HG03520 (cell line): ENCODE measurements at regions not wholly inside any gene's neighbourhood (a gene's known extent, or its start where the extent isn't known, plus 50 kb on each side); places are given as distances from the start of the nearest gene placed in this dataset.

Experiments used
- ATAC-seq: cut with Tn5 transposase; IDR thresholded peaks from one replicate; pipeline ENCODE4 v1.9.1; 2021; ENCODE audit warnings: mild to moderate bottlenecking, moderate library complexity; ENCODE audit not compliant: unreplicated experiment

DNA sequence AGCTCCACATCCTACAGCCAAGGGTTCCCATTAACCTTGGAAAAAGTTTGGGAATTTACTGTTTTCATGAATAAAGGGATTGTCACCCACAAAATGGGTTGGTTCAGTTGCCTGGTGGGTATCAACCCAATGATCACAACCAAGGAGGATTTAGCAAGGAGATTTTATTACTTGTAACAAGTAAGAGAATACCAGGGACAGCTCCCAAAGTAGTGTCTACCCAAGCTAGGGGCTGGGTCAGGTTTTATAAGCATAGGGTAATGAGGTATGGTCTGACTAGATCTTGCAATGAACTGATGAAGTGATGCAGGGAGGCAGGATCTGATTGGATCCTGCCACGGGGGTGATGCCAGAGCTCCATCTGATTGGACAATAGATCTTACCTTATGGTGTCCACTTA lies 681.8 kb downstream of the SLC4A3 start:
- ATAC-seq = no peak

DNA sequence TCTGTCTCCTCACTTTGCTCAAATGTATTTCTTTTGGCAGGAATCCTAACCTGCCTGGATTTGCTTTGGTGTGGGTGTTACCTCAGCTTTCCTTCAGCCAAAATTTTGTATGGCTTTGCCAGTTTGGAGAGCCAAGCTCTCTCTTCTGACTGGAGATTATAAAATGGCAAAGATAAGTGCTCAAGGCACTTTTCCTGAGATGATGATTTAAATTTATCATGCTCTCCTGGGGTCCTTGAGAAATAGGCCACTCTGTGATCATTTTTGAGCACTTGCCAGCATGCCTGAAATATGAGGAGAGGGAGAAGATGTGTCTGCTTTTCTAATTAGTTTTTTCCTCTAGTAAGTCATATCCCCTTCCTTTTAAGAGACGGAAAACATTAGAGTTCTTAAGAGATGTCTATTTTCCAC lies 683.0 kb downstream of the SLC4A3 start:
- no peak for ATAC-seq

DNA sequence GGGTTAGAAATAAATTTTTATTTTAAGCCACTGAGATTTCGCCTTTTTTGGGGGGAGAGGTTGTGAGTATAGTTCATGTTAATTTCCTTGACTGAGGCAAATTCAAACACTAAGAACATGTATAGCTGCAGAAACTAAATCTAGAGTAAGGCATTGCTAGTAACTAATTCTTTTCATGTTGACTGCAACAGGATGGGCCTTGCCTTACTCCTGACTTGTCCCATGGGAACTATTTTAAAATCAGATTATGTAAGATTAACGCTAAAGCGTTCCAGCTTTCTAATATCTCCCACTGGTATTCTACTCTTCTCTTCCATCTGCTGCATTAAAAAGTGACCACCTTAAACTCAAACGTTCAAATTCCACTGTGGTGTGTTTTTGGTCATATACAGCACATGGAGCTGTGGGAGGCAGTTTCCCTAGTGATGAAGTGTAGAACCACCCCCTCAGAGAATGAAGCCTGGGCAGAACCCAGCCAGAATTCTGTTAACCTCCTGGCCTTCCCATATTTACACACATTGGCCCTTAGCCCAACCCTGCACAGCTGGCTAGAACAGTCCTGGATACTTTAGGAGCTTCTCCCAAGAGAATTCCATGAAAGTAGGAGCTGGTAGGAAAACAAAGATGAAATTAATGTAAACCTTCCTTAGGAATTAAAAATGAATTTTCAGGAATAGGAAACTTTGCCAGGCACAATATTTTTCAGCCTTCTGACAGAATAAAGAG lies 687.8 kb downstream of the SLC4A3 start:
- no peak for ATAC-seq

DNA sequence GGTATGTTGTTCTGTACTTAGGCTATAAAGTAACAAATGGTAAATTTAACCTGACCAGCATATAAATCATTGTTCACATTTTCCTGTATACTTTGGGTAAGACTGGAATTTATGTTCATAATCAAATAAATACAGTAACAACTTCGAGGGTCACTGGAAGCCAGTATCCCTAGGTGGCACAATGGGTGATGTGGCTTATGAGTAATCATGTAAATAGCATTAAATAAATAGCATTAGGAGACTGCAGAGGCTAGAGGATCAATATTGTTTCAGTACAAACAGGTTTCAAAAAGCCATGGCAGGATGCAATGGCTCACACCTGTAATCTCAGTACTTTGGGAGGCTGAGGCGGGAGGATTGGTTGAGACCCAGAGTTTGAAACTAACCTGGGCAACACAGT lies 690.6 kb downstream of the SLC4A3 start:
- ATAC-seq = no peak

DNA sequence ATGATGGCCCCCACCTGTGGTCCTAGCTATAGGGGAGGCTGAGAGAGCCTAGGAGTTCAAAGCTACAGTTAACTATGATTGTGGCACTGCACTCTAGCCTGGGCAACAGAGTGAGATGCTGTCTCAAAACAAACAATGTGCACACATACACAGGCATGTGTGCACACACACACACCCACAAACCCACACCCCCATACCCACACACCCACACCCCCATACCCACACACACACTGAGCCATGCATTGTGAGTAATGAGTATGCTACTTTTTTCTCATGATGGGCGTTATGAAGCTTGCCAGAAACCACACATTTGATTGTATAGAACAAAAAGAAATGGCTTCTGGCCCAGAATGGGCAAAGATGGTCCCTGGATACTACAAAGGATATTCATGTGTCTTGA lies 691.1 kb downstream of the SLC4A3 start:
- ATAC-seq = no peak

DNA sequence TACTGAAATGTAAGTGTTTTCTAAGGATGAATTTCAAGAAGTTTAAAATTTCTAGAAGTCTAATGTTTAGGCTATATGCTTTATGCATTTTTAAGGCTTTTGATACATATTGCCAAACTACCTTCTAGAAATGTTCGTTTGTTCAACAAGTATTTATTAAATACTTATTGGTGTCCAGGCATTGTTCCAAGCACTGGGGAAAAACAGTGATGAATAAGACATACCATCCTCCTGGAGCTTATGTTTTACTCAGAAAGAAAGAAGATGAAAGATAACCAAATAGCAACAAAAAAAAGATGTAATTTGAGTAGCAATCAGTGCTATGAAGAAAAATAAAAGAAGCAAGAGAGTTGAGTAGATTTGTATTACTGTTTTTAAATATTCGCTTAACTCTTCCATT lies 692.9 kb downstream of the SLC4A3 start:
- no peak for ATAC-seq

DNA sequence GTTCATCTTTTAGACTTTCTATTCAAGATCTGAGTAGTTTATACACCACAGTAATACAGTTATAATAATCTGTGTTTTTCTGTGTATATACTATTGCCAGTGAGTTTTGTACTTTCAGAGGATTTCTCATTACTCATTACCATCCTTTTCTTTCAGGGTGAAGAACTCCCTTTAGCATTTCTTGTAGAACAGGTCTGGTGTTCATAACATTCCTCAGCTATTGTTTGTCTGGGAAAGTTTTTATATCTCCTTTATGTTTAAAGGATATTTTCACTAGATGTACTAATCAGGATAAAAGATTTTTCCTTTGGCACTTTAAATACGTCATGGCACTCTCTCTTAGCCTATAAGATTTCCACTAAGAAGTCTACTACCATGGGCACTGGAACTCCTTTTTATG lies 705.5 kb downstream of the SLC4A3 start:
- ATAC-seq = no peak

DNA sequence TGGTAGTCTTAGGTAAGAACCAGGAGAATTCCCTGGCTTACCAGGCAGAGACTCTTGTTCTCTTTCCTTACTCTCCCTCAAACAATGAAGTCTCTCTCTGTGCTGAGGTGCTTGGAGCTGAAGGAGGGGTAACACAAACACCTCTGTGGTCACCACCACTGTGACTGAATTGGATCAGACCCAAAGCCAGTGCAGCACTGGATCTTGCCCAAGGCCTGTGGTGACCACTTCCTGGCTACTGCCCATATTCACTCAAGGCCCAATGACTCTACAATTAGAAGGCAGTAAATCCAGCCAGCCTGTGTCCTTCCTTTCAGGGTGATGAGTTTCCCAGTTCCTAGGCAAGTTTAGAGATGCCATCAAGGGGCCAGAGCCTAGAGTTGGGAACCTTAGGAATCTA lies 706.8 kb downstream of the SLC4A3 start:
- no peak for ATAC-seq

DNA sequence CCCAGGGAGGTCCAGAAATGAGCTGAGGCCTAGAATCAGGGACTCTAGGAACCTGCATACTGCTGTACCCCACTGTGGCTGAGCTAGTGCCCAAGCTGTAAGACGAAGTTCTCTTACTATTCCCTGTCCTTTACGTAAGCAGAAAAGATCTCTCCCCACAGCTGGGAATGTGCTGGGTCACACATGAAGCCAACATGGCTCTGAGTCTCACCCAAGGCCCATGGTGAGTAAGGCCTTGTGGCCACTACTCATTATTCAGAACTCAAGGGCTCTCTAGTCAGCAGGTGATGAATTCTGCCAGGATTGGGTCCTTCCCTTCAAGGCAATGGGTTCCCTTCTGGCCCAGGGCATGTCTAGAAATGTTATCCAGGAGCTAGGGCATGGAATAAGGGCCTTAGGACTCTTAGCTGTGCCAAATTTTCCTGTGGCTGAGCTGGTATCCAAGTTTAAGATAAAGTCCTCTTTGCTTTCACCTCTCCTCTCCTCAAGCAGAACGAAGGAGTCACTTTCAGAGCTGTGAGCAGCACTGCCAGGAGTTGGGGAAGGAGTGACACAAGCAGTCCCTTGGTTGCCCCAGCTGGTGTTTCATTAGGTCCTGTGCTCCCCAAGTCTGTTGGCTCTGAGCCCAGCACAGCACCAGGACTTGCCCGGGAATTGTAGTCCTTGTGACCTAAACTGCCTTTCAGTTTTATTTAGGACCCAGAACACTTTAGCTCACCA lies 707.6 kb downstream of the SLC4A3 start:
- ATAC-seq = no peak

DNA sequence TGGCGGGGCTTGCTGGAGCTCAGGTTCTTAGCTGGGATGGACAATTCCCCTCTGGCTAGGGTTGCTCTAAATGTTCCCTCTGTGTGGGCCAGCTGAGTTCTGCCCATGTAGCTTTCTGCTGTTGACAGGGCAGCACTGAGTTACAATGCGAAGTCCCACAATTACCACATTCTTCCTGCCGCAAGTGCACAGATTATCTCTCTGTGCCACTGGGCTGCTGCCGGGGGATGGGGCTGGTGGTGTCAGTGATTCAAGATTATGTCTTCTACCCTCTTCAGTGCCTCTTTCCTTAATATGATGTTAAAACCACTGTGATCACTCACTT lies 708.1 kb downstream of the SLC4A3 start:
- no peak for ATAC-seq

DNA sequence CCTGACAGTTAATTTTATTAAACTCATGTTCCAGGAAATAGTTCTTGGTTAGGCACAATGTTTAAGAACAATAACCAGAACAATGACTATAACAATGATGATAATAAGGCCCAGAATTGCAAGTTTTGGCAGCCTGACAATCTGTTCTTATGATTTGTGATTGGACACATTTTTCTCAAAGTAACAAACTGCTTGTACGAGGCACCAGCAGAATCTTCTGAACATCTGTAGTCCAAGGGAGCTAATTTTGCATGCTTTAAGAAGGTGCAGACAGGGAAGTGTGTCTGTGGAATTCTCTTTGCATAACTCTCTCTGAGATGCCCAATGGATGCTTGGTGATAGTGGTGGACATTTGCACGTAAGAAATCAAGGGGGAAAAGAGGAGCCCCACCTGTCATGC lies 709.3 kb downstream of the SLC4A3 start:
- no peak for ATAC-seq

DNA sequence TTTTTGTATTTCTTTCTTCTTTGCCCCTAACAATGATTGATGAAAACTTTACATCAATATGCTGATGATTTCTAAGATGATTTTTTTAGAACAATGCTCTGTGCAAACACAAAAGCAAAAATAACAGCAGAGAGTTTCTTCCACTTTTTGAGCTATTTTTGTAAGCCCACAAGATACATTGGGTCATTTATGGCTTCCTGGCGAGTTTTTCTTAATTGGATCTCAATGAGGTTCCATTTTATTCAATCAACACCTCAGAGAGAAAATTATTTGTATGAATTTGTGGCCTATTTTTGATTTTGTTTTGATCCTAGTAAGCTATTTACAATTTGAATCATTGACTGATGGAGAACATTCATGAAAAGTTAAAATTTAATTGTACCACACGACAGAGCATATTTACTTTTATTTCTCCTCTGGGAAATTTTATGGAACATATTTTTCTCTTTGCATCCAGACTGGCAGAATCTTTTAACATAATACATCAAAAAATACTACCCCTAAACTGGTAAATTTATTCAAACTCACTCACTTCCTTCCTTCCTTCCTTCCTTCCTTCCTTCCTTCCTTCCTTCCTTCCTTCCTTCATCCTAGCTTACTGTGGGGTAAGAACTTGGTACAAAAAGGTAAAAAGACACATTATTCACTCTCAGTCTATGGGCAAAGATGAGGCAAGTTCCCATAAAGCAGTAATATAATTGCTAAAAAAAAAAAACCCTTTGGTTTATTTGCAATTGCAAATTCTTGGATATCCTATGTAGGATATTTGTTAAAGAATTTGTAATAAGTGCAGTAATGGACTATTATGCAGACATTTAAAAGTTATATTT lies 710.4 kb downstream of the SLC4A3 start:
- no peak for ATAC-seq

DNA sequence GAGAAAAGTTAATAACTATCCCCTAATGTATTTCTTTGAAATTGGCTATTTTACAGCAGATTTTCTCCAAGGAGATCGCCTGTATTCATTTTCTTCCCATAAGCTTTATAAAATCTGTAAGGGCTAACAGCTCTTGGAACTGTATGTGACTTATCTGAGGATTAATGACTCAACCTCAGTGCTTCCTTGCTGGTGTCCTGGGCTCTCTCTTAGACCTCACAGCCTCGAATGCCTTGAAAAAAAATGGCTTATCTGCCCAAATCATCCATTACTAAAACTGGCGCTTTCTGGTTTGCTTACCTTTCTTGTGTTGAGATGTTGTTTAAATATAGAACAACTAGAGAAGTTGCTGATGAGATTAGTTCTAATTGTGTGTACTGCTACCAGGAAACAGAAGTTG lies 713.6 kb downstream of the SLC4A3 start:
- no peak for ATAC-seq

DNA sequence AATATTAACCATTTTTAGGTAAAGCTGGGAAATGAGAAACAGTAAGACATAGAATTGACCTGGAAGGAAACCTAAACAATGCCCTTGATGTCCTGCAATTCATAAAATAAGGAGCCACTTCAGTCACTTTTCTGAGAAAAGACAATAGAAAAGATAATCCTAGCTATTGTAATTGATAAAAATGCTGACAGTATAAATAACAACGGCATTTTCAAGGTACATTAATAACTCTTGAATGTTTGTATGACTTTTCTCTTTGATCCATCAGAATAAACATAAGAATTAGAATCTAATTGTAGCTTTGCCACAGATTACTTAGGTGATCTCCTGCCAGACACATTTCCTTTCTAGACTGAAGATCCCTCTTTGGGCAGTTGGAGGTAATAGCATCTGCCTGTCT lies 719.5 kb downstream of the SLC4A3 start:
- no peak for ATAC-seq

DNA sequence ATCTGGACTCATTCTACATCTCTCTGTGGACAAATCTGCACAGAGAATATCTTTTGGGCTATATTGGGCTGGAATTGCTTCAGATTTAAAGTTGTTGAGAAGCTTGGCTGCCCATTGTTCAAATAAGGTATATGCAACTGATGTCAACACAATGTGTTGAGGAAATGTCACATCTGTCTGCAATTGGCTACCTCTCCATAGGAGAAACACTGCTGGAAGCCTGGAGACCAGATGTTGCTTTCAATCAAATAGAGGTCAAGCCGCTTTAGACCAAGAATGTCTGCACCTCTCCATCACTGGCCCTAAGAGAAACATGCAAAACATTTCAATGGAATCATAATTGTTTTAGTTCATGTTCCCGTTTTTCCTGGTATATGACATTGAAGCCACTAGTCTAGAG lies 720.2 kb downstream of the SLC4A3 start:
- ATAC-seq = no peak

DNA sequence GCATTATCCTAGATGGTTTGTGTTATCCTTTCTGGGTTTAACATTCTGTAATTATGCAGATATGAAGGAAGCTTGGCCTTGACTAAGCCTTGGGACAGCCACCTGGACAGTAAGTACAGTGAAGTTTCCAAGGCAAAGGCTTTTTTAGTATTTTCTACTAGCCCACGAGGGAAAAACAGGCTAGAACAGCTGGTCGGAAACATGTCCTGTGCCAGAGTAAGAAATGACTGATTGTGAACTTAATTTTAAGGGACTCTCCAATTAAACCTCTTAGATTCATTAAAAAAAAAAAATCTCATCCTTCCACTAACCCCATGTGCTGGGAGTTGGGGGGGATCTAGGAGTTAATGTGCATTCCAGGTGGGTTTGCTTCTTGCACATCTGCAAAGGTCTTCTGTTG lies 720.8 kb downstream of the SLC4A3 start:
- ATAC-seq = no peak

DNA sequence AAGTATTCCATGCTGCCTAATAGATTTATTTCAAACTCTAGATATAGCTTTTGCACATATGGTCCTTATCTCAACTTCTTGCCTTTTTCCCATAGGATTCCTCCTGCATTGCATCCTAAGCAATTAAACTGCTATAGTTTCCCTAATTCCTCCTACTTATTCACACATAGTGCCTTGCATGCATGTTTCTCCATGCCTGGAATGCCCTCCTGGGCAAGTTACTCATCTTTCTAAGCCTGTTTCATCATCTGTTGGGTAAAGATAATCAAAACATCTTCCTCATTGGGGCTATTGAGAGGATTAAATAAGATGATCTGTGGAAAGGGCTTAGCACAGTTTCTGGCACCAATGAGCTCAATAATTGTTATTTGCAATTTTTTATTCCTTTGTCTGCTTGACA lies 726.5 kb downstream of the SLC4A3 start:
- no peak for ATAC-seq

DNA sequence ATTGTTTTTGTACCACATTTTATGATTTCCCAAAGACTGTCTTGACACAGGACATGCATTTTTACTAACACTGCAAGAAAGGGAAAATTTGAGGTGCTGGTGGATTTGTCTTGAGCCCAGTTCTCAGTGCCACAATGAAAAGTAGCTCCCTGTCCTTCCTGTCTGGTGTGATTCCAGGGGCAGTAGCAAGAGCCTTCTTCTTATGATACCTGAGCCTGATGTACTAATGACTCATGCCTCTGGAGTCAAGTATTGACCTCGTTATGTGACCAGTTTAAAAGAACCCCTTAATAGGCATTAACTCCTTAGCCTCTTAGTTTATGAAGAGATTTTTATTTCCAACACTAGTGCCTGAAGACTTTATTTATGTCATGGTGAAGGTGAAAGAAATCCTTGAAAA lies 728.6 kb downstream of the SLC4A3 start:
- ATAC-seq = no peak

DNA sequence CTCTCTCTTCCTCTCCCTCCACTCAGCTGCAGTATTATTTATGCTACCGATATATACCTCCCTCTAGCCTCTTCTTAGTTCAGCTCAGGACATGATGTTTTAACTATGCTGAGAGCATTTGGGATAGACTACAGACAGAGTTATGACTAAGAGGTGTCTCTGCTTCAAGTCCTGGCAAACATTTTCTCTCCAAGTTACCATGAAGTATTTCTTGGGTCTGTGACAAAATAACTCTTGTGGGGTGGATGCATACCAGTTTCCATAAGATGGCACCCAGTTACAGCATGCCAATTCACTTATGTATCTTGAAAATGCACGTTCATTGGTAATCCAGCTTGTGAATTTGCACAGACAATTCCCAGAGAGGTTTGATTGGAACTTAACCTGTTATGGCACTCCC lies 737.6 kb downstream of the SLC4A3 start:
- no peak for ATAC-seq

DNA sequence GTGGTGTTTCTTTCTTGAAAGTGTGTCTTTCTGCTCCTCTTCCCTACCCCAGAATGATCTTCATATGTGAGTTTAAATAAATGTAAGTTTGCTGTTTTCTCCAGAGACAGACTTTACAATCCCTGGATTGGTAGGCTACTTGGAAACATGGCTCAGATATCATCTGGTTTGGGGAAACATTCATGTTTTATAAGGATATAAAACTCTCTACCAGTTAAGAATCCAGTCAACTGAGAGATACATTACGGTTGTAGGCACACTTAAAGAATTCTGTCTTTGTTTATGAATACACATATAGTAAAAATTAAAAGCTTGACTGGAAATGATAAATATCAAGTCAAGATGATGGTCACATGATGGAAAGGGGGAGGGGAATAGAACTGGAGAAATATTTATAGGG lies 739.3 kb downstream of the SLC4A3 start:
- no peak for ATAC-seq

DNA sequence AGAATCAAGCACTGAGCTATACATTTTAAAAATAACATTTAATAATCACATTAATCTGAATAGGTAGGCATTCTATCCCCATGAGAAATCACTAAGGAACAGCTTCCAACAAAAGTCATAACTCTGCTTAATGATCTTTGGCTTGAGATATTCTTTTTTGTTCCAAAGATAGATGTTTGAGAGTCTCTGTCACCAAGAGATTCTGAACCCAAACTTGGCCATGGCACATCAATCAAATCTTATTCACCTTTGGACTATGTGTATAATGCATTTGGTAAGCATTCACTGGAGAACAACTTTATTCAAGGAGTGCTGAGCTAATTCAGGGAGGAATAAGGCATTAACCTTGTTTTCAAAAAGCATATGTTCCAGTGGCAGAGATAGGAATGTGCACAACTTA lies 743.3 kb downstream of the SLC4A3 start:
- no peak for ATAC-seq

DNA sequence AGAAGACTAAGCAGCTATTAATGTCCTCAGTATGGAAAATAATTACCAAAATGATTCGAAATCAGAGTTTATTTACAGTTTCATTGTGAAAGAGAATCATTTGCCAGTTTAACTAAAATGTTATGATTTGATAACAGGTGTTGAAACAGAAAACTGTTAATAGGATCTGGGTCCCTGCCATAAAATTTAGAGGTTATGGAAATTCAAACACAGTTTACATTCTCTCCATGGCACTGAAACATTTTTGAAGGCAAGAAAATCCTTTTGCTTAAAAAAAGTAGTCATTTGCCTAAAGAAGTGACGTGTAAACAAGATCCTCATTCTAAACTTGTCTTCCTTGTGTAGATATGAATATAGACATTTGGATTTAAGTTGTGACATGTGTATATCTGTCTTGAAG lies 743.8 kb downstream of the SLC4A3 start:
- ATAC-seq = no peak
